SK-N-SH (cell line): ENCODE measurements at regions not wholly inside any gene's neighbourhood (a gene's known extent, or its start where the extent isn't known, plus 50 kb on each side); places are given as distances from the start of the nearest gene placed in this dataset.

ENCODE experiments used
- GABPA ChIP-seq: IDR thresholded peaks from 2 replicates; pipeline ENCODE4 v1.4.0; 2012; ENCODE audit warnings: low read depth, mild to moderate bottlenecking
- GATA2 ChIP-seq: sonication (generic); formaldehyde crosslinking; IDR thresholded peaks from 2 replicates; pipeline ENCODE4 v1.5.0; 2020; ENCODE audit warnings: mild to moderate bottlenecking, missing genetic modification reagents
- POLR2AphosphoS5 ChIP-seq: IDR thresholded peaks from 2 replicates; pipeline ENCODE4 v1.6.1; 2012; ENCODE audit warnings: low read depth, low read length
- REST ChIP-seq: IDR thresholded peaks from 2 replicates; pipeline ENCODE4 v1.6.1; 2012; ENCODE audit warnings: mild to moderate bottlenecking, low read depth, low read length, moderate library complexity
- RFX5 ChIP-seq: IDR thresholded peaks from 2 replicates; pipeline ENCODE4 v1.6.1; 2012; ENCODE audit warnings: mild to moderate bottlenecking, improper control_type of control experiment, low read length
- RXRA ChIP-seq: IDR thresholded peaks from 2 replicates; pipeline ENCODE4 v1.4.0; 2012; ENCODE audit warnings: low read depth, mild to moderate bottlenecking, borderline replicate concordance
- SIN3A ChIP-seq: IDR thresholded peaks from 2 replicates; pipeline ENCODE4 v1.6.1; 2012; ENCODE audit warnings: low read depth, mild to moderate bottlenecking, low read length, moderate library complexity, borderline replicate concordance
- TF ChIP-seq, protein P1 (sequence below): fragments of 200-600 bp; sonication (generic); IDR thresholded peaks from 2 replicates; pipeline ENCODE4 v1.6.1; 2017; ENCODE audit warnings: antibody characterized with exemption, mild to moderate bottlenecking, moderate library complexity
- TF ChIP-seq, protein P2 (sequence below): IDR thresholded peaks from 2 replicates; pipeline ENCODE4 v1.4.0; 2012; ENCODE audit warnings: low read depth

DNA sequence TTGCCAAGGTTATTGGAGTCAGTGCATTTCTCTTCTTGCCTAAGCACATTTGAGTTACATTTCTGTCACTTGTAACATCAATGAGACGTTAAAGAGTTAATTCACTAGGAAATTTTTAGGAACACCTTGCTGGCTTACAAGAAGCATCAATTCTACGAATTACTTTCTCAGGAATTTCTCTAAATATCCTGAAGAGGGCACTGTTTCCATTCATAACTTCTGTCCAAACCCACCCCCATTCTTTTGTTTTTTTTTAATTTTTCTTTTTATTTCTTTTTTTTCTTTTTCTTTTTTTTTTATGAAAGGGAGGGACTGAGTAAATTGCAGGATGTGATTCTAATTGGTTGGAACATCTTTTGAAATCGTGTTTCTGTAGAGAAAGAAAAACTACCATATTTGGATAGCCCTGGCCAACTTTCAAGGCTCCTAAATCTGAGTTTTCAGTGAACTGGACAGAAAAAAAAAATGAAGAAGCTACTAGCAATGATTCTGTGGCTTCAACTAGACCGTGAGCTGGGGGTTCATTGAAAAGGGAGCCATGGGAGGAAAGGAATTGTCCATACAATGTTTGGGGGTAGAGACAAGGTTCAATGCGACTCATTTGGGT, 285.3 kb downstream of the DAD1 start:
- TF ChIP-seq GABPA (no peak), RFX5 (no peak), SIN3A (no peak), POLR2AphosphoS5 (no peak), GATA2 (no peak), REST (no peak), RXRA (no peak)
- TF ChIP-seq, protein P1, sequence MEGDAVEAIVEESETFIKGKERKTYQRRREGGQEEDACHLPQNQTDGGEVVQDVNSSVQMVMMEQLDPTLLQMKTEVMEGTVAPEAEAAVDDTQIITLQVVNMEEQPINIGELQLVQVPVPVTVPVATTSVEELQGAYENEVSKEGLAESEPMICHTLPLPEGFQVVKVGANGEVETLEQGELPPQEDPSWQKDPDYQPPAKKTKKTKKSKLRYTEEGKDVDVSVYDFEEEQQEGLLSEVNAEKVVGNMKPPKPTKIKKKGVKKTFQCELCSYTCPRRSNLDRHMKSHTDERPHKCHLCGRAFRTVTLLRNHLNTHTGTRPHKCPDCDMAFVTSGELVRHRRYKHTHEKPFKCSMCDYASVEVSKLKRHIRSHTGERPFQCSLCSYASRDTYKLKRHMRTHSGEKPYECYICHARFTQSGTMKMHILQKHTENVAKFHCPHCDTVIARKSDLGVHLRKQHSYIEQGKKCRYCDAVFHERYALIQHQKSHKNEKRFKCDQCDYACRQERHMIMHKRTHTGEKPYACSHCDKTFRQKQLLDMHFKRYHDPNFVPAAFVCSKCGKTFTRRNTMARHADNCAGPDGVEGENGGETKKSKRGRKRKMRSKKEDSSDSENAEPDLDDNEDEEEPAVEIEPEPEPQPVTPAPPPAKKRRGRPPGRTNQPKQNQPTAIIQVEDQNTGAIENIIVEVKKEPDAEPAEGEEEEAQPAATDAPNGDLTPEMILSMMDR: peak; percentile 59
- TF ChIP-seq, protein P2, sequence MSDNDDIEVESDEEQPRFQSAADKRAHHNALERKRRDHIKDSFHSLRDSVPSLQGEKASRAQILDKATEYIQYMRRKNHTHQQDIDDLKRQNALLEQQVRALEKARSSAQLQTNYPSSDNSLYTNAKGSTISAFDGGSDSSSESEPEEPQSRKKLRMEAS: no peak
